Lung (tissue), 11 donors: ENCODE measurements at regions not wholly inside any gene's neighbourhood (a gene's known extent, or its start where the extent isn't known, plus 50 kb on each side); places are given as distances from the start of the nearest gene placed in this dataset.

Experiments
- ATAC-seq: fragments of 200-7000 bp; cut with Tn5 transposase; one replicate; pipeline ENCODE4 v1.9.1; 2020; ENCODE audit warnings: moderate number of reproducible peaks; ENCODE audit not compliant: insufficient read depth, low FRiP score
- DNase-seq, 3 donors: peaks; one replicate each; pipeline ENCODE4 v3.0.0-alpha.2; 2013 to 2017
- H3K27ac ChIP-seq, 2 donors: one replicate each; pipeline ENCODE4 v1.5.1; 2013; ENCODE audit warnings: mild to moderate bottlenecking in 2 of 2, moderate library complexity in 2 of 2, control low read depth in 1 of 2, inconsistent platforms in 1 of 2, low read depth in 1 of 2, low read length in 1 of 2
- H3K27me3 ChIP-seq, 3 donors: one replicate each; pipeline ENCODE4 v1.5.1; 2013; ENCODE audit warnings: low read length in 2 of 3; ENCODE audit not compliant: control insufficient read depth in 3 of 3, insufficient read depth in 3 of 3
- H3K36me3 ChIP-seq, 4 donors: one replicate each; pipeline ENCODE4 v1.5.1; 2013; ENCODE audit warnings: low read length in 4 of 4, mild to moderate bottlenecking in 1 of 4, moderate library complexity in 1 of 4; ENCODE audit not compliant: control insufficient read depth in 4 of 4, insufficient read depth in 4 of 4
- H3K4me1 ChIP-seq, 5 donors: one replicate each; pipeline ENCODE4 v1.5.1; 2013; ENCODE audit warnings: low read length in 5 of 5, mild to moderate bottlenecking in 2 of 5, moderate library complexity in 1 of 5; ENCODE audit not compliant: control insufficient read depth in 5 of 5, insufficient read depth in 5 of 5
- H3K4me3 ChIP-seq: one replicate; pipeline ENCODE4 v1.5.1; 2013; ENCODE audit warnings: mild to moderate bottlenecking, control low read depth, moderate library complexity
- H3K9ac ChIP-seq, 2 donors: one replicate each; pipeline ENCODE4 v1.5.1; 2013; ENCODE audit warnings: low read length in 2 of 2, control low read depth in 1 of 2; ENCODE audit not compliant: insufficient read depth in 1 of 2
- H3K9me3 ChIP-seq, 4 donors: one replicate each; pipeline ENCODE4 v1.5.1; 2013; ENCODE audit warnings: low read length in 3 of 4, mild to moderate bottlenecking in 1 of 4, moderate library complexity in 1 of 4; ENCODE audit not compliant: control insufficient read depth in 4 of 4, insufficient read depth in 3 of 4
- WGBS, 2 donors: extraction: QIAGEN DNeasy Blood & Tissue Kit; methylation state at CpG; one replicate each; pipeline ENCODE4 v1.1.7; 2013; 5-methylcytosine and 5-hydroxymethylcytosine counted together
- TF ChIP-seq, protein P1 (sequence below): IDR thresholded peaks from 2 replicates; pipeline ENCODE4 v1.5.1; 2012; ENCODE audit warnings: mild to moderate bottlenecking; ENCODE audit errors: control extremely low read depth, extremely low read depth
- donor health status: control.
- donor health status: control.
- donor health status: Bipolar disorder and iron deficiency.
- donor health status: healthy.
- donor health status: DM: yes; HTN: yes; CAD: no.

DNA sequence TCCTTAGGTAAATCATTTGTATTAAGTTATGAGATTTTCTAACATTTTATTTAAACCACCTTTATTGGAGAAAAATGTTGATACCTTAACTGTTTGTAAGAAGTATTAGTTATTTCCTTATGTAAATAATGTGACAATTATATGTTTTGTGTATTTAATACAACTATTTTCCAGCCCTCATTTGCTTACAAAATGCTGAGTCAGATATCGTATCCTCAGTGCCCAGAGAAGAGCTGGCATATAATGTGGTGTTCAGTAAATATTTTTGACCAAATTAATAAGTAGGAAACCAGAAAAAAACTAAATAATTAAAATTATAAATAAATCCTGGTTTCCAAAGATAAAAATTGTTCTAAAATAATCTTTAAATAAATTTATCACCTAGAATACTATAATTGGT lies 140.2 kb upstream of the PCDH17 start:
- Histone ChIP-seq H3K4me1 (no peaks in the 10 kb centered on the region), H3K27ac (no peak overlapping the region), H3K36me3 (no peaks in the 10 kb centered on the region), H3K9ac (no peak overlapping the region), H3K27me3 (no peaks in the 10 kb centered on the region), H3K4me3 (no peak overlapping the region), H3K9me3 (peaks cover 0 to 3% (median 0%) of the 10 kb centered on the region in 4 donors)
- 87 to 88% methylated on average over 1 of the region's 1 CpG for WGBS, 2 donors
- TF ChIP-seq, protein P1, sequence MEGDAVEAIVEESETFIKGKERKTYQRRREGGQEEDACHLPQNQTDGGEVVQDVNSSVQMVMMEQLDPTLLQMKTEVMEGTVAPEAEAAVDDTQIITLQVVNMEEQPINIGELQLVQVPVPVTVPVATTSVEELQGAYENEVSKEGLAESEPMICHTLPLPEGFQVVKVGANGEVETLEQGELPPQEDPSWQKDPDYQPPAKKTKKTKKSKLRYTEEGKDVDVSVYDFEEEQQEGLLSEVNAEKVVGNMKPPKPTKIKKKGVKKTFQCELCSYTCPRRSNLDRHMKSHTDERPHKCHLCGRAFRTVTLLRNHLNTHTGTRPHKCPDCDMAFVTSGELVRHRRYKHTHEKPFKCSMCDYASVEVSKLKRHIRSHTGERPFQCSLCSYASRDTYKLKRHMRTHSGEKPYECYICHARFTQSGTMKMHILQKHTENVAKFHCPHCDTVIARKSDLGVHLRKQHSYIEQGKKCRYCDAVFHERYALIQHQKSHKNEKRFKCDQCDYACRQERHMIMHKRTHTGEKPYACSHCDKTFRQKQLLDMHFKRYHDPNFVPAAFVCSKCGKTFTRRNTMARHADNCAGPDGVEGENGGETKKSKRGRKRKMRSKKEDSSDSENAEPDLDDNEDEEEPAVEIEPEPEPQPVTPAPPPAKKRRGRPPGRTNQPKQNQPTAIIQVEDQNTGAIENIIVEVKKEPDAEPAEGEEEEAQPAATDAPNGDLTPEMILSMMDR: no peak
- DNase-seq: no peak
- ATAC-seq: no peak

DNA sequence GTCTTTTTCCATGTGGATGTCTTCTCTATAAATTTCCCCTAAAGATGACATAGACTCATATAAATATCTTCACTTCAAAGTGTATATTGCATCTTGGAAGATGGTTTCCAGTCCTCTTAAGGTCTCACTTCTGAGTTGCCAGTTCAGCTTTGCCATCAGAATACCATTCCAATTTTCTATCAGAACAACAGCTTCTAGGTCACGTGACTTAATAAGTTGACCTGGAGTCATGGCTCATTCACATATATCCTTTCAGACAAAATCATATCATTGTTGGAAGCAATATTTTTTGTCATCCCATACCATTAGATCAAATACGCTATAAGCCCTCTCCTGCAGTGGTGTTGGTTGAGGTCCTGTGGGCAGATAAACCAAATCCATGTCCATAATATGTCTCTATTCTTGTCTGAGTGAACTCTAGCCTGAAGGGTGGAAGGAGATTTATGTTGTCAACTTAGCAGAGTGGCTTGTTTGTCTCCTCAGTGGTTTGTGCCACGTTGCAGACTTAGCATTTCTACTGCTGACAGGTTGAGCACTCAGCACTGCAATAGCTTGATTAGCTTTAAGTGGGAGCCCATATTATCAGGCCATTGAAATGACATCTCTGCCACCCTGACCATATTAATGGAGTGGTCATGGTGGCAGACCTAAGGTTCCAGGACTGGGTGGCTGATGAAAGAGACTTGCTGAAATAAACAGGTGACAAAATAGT lies 123.6 kb upstream of the PCDH17 start:
- TF ChIP-seq, protein P1: no peak
- Histone ChIP-seq H3K4me1 (no peaks in the 10 kb centered on the region), H3K36me3 (no peaks in the 10 kb centered on the region), H3K9ac (no peak overlapping the region), H3K9me3 (peaks cover 0 to 2% (median 0%) of the 10 kb centered on the region in 4 donors), H3K27ac (no peak overlapping the region), H3K4me3 (no peak overlapping the region), H3K27me3 (no peaks in the 10 kb centered on the region)
- no peak for DNase-seq
- WGBS, 2 donors: 72 to 76% methylated on average over 3 of the region's 3 CpGs
- ATAC-seq: no peak

DNA sequence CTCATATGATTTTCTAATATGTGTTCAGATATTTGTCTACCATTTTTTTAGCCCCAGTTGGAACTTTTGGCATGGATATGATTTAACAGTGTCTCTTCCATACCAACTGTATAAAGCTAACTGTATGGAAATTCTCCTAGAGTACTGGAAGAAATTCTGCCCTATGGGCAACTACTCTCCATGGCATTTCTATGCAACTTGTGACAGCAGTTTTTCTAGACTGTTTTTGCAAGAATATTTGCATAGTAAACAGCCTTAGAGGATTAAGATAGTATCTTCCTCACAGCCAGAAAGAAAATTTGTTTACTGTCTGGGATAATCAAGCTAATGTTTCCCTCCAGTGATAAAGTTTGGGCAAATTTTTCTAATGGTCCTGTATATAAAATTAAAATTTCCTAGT lies 119.9 kb upstream of the PCDH17 start:
- Histone ChIP-seq H3K4me1 (no peaks in the 10 kb centered on the region), H3K4me3 (no peak overlapping the region), H3K9ac (no peak overlapping the region), H3K27ac (no peak overlapping the region), H3K36me3 (no peaks in the 10 kb centered on the region), H3K9me3 (peaks cover 0 to 2% (median 0%) of the 10 kb centered on the region in 4 donors), H3K27me3 (no peaks in the 10 kb centered on the region)
- TF ChIP-seq, protein P1: no peak
- DNase-seq (no peak), ATAC-seq (no peak)

DNA sequence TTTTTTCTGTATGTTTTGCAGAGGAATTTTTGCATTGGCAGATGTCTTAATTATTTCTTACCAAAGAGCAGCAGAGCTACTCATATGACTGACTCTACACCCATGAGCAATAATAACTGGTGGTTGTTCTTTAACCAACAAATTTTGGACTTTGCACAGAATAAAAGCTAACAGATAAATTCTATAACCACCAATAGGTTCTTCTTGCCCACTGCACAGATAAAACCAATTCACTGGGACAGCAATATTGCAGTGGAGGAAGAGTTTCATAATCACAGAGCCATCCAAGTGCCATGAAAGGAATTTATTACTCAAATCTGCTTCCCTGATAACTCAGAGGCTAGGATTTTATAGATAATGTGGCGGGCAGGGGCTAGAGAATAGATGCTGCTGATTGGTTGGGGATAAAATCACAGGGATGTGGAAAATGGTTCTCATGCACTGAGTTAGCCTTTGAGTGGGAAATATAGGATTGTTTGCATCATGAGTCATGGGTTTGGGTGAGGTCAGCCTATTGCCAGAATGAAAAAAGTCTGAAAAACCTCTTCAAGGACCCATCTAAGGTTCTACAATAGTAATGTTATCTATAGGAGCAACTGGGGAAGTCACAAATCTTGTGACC lies 104.3 kb upstream of the PCDH17 start:
- TF ChIP-seq, protein P1: no peak
- H3K36me3 ChIP-seq: no peaks in the 10 kb centered on the region
- no peaks in the 10 kb centered on the region for H3K27me3 ChIP-seq
- 71 to 83% methylated on average over 1 of the region's 1 CpG for WGBS, 2 donors
- no peak for ATAC-seq
- H3K9me3 ChIP-seq: no peaks in the 10 kb centered on the region
- no peak overlapping the region for H3K4me3 ChIP-seq
- H3K4me1 ChIP-seq: no peaks in the 10 kb centered on the region
- DNase-seq: no peak
- no peak overlapping the region for H3K9ac ChIP-seq
- H3K27ac ChIP-seq: no peak overlapping the region
